ENCODE measurements at regions not wholly inside any gene's neighbourhood (a gene's known extent, or its start where the extent isn't known, plus 50 kb on each side); places are given as distances from the start of the nearest gene placed in this dataset.
"Not testable (repeated sequence)": the region's sequence is repeated elsewhere in the genome, so short reads cannot be mapped to it uniquely, and the experiment has no call there.

GRCh38 chr2:136715146-136715545 is 50.2 kb upstream of the THSD7B start:
- no peak for DNase-seq (ENCODE audit: low read depth in 2 of 2)

GRCh38 chr2:136714452-136714951 is 50.8 kb upstream of the THSD7B start:
- no peak for DNase-seq (ENCODE audit: low read depth in 2 of 2)

DNA sequence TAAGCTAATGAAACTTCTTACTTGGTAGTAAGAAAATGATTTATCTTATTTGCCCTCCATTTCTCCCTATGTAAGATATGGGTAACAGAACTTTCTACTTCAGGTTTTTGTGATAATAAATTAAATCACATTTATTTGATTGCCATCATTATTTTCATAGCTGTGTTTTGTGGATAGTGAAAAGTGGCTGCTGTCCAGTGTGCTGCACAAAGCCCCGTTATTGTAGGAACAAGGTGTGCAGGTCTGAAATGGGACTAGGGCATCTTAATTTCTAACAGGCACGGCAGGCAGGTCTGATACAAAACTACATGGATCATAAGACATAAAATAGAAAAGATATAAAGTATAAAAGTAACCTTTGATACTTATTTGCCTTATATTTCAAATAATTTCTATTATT is 51.6 kb upstream of the THSD7B start:
- DNase-seq (ENCODE audit: low read depth in 2 of 2) = no peak

DNA sequence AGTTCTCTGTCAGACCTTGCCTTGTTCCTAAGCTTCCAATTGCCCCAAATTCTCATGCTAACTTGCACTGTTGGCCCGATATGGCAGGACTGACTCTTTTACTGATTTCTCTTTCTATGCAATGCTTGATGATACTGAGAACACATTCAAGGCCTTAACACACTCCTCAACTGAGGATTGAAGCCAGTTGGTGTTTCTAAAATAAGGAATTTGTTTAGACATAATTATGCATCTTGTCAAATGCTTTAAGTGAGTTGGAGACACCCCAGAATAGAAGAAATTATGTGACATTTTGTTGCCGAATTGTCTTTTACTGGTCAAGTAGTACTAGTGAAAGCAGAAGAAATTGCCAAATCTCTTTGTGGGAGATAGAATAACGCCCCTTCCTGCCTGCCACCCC is 60.0 kb upstream of the THSD7B start:
- no peak for DNase-seq (ENCODE audit: low read depth in 2 of 2)

DNA sequence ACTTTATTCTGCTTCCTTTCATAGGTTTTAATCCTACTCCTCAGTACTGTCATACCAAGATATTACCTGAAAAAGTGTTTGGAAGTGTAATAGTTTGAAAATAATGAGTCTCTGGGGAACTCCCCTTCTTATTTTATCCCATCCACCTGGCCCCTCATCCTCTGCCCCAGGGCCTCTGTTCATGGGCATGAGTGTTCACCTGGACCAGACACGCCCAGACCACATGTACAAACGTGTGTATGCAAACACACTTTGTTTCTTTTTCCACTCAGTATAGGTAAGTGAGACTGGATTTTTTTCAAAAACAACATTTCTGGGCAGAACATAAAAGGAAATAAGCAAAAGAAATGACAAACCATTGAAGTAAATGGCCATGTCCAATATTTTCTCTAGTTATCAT is 62.1 kb upstream of the THSD7B start:
- DNase-seq (ENCODE audit: low read depth in 2 of 2) = no peak

- DNase-seq (ENCODE audit: low read depth in 2 of 2) = no peak
Observed at GRCh38 chr2:136696438-136696837, 68.9 kb upstream of the THSD7B start.

GRCh38 chr2:136693966-136694365 is 71.4 kb upstream of the THSD7B start:
- DNase-seq (ENCODE audit: low read depth in 2 of 2) = no peak

GRCh38 chr2:136680079-136680478 is 85.3 kb upstream of the THSD7B start:
- not testable (repeated sequence) for DNase-seq (ENCODE audit: low read depth in 2 of 2)

DNA sequence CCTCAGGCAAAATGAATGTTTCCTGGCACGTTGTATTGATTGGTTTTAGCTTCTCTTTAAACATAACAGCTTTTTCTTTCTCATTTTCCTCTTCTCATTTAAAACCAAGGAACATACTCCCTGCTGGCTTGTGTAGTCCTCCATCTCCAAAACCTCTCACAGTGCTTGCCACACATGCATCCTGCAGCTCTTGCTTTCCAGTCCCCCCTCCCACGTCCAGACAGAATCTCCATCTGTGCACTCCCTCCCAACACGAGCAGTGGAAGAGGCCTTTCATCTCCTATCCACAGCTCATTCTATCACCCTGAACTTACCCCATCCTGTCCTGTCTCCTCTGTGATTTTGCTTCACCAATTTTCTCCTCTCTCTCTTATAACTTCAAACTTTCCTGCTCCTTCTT is 99.6 kb upstream of the THSD7B start:
- DNase-seq (ENCODE audit: low read depth in 2 of 2) = no peak

DNA sequence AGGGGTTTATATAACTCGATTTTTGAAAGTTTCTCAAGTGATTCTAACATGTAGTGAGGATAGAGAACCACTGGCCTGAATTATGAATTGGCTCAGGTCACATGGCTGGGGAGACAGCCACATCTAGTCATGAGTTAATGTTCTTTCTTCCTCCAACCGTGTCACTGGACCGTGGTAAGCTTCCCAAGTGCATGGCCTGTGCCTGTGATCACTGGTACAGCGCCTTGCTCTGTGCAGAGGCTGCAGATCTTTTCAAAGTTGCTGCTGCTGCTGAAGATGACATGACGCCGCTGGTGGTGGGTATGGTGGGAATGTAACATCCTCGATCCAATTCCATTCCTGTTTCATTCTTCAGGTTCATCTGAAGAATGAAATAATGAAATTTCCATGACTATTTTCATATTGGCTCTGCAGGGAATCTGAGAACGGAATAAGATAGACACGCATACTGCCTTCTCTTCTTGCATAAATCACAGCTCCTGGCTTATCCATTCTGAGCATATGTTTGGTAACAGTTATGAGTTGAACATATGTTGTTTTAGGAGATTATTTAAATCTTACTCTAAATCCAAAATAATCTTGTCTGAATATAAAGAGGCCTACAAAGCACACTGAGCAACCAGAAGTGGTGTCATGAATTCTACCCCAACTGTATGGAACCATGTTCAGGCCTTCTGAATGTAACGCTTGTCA is 100.5 kb upstream of the THSD7B start:
- DNase-seq (ENCODE audit: low read depth in 2 of 2) = no peak

DNA sequence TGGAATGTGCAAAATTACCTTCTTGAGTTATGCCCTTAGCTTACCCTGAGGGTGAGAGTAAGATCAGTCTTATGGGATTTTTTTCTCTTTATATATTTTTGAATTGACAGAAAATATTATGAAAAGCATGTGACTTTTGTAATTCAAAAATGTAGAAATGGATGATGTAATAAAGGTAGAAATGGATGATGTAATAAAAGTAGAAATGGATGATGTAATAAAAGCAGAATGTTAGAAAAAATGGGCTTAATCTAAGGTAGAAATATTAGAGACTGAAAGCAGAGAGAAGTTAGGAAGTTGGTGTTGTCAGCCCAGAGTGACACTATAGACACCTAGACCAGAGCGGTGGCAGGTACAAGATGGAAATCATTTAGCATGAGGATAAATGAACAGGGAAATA is 107.1 kb upstream of the THSD7B start:
- DNase-seq (ENCODE audit: low read depth in 2 of 2) = no peak

DNA sequence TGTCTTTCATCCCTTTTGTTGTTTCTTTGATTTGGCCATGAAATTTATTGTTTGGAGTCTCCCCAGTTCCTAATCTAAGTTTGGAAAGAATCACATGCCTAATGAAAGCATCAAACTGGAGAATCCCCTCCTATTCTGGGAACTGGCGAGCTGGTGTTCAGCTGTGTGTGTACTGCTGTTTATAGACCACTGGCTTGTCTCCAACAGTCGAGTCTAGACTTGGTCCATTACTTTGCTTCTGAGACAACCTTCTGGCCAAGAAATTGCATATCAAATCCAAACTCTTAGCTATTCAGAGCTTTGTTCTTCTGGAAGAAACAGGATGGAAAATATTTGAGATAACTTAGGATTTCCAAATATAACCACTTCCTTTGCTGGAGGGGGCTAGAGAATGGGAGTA is 111.5 kb upstream of the THSD7B start:
- DNase-seq (ENCODE audit: low read depth in 2 of 2) = no peak

- no peak for DNase-seq (ENCODE audit: low read depth in 2 of 2)
Observed at GRCh38 chr2:136651456-136652010, 113.8 kb upstream of the THSD7B start.

DNA sequence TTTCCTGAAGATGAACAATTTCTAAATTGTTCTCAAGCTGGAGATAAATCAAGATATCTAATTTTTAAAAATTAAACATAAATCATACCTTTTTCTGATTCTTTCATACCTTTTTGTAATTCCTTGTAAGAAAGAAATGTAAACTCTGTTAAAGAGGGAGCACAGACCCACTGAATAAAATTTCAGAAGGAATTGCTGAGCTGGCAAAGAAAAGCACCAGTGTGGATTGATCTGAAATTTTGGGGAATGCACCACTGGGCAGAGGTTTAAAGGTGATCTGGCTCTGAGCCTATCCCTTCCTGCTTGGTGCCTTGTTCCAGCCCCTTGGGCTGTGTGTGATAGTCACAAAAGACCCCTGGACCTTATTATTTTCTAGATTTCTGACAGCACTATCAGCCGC is 118.3 kb upstream of the THSD7B start:
- DNase-seq (ENCODE audit: low read depth in 2 of 2) = no peak

DNA sequence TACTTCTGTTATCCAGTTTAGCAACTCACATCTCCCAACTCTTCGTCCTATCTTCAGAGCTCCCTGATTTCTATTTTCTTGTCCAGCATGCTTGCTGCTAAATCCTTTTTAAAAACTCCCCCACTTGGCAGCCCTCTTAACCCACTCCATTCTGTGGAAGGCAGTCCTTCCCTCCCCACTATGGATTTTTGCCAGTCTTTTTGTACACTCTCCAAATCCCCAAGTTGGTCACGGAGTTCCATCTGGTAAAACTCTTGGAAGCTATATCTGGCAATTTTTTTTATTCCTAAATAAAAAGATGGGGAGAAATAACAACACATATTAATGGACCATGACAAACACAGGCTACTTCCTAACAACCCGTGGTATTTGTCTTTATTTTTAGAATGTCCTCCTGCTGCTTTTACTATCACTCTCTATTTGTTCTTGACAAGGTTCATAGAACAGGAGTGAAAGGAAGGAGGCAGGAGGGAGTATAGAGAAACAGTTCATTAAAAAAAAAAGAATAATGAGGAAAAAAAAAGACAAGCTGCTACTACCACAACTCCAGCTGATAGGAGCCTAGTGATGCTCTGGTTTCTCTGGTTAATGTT is 120.0 kb upstream of the THSD7B start:
- no peak for DNase-seq (ENCODE audit: low read depth in 2 of 2)

DNA sequence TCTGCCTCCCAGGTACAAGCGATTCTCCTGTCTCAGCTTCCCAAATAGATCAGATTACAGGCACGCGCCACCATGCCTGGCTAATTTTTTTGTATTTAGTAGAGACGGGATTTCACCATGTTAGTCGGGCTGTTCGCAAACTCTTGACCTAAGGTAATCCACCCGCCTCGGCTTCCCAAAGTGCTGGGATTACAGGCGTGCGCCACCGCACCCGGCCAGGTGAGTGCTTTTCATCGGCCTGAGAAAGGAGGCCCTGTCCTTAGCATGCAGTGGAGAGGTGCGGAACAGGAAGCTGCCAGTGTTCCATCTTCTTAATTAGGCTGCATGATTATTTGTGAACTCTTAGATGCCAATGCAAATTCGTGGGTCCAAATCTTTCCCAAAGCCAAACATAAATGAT is 125.7 kb upstream of the THSD7B start:
- DNase-seq (ENCODE audit: low read depth in 2 of 2) = no peak

DNA sequence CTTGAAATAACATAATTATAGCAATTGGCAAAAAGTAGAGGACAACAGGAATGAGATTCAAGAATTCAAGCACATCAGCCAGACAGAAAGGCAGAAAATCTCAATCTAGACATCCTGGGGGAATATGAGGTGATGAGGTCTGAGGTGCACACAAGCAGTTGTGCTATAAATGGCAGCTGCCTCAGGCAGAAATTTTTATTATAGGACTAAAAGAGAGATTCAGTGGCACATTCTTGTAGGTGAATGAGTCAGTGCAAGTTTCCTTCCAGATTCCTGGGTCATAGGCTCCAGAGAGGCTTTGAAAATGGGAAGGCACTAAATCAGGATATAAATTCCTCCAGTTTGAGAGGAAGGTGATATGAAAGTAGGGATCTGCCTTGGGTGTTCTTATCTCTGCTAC is 127.2 kb upstream of the THSD7B start:
- no peak for DNase-seq (ENCODE audit: low read depth in 2 of 2)

DNA sequence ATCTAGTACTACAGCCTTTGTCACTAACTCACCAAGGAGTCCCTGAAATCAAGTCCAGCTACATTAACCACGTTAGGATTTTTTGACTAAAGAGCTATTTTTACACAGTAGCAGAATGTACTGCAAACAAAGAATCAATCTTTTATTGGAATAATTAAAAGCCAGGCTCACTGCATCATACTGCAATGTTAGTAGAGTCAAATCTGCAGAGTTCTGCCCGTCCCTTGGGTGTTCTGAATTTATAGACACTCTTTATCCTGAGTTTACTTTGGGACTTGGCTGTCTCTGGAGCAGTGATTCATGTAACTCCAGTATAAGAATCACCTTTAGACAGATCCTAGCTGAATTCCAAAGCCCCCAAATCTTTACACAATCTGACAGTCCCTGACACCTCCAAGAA is 127.9 kb upstream of the THSD7B start:
- no peak for DNase-seq (ENCODE audit: low read depth in 2 of 2)

DNA sequence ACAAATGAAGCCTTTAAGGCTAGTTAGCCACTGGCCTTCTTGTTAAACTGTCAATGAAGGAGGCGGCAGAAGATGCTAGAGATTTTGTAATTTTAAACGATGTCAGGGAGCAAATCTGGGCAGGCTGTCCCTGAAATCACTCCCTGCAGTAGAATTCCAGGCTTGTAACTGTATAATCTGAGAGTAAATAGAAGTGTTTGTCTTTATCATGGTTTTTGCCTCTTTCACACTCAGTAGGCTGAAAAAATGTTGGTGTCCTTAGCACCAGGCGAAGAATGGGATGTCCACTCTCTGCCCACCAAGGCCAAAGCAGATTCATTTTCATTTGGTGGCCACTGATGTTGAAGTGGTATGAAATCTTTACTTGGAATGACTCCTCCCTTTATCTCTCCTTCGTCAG is 136.9 kb upstream of the THSD7B start:
- no peak for DNase-seq (ENCODE audit: low read depth in 2 of 2)

DNA sequence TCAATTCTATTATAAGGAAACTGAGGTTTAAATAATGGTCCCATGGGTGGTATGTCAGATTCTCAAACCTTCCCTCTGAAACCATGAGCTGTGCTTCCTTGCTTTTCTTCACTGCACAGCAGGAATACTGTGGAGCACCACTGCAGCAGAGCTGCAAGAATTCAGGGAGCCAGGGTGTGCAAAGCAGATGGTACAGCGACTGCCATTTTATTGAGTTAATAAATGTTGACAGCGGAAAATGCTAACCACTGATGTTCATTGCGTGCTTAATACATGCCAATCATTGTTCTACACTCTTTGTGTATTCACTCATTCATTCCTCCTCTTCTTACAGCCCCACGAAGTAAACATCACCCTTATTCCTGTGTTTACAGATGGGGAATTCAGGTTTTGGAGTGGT is 152.2 kb upstream of the THSD7B start:
- no peak for DNase-seq (ENCODE audit: low read depth in 2 of 2)

GRCh38 chr2:136612079-136612478 is 153.3 kb upstream of the THSD7B start:
- DNase-seq (ENCODE audit: low read depth in 2 of 2) = no peak

DNA sequence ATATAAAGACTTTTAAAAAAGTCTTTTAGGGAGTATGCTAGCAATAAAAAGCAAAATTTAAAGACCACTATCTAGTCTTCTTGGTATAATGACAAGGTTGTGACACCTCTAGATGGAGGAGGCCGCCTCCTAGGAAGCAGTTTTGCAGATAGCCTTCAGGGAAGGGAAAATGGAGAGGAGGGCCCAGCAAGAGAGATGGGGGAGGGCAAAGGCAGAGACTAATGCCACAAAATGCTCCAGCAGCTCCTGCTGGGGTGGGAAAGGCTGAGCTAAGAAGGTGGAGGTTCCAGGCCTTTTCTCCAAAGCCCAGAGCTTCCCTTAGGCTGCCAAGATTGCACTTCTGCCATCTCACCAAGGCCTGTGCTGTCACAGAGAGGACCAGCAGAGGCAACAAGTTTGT is 153.9 kb upstream of the THSD7B start:
- no peak for DNase-seq (ENCODE audit: low read depth in 2 of 2)

DNA sequence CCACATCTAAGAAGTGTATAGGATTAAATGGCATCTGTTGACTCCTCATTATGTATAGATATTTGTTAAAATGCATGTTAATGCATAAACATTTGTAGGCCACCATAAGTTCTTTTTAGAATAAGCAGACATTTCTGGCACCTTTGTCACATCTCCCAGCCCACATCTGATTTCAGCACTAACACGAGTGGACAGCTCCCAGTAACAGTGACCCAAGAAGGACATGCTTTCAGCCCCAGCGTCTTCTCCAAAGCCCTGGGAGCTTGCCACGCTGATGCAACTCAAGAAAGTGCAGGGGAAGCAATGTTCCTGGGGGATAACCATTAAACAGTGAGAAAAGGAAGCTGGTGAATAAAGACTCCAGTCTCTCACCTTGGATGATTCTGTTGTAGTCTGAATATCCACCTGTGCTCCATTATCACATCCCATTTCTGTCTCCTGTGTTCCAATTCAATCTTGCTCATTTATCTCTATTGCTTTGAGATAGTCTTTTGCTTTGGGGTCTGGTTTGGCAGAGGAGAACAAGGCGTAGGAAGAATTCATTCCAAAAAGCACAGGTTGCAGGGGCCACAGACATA is 182.6 kb upstream of the THSD7B start:
- no peak for DNase-seq (ENCODE audit: low read depth in 2 of 2)
